ENCODE measurements at regions not wholly inside any gene's neighbourhood (a gene's known extent, or its start where the extent isn't known, plus 50 kb on each side); places are given as distances from the start of the nearest gene placed in this dataset.

DNA sequence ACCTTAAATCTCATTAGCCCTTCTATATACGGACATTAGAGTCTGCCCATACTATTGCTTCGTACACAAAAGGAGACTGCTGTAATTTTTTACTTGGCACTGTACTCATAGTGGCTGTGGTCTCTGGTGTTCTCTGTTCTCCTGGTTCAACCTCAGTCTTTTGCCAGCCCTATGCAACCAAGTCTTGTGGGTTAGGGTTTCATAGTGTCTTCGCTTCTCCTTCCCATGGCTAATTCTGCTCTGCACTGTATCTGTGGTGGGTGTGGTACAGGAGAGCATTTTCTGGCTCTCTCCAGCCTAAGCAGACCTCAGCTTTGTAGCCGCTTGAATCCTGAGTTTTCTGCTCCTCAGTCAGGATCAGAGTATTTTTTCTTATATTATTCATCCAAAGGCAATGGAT is 981.2 kb downstream of the SQOR start:
- Histone ChIP-seq H3K4me3 (replicated peaks in 1 of 2; ENCODE audit: low read depth in 1 of 2, low read length in 2 of 2) (no peak overlapping the region), H3K27ac (ENCODE audit: low read depth, low read length) (no peak overlapping the region), H3K9me2 (ENCODE audit: insufficient read depth) (no peaks in the 10 kb centered on the region), H3K27me3 (ENCODE audit: insufficient read depth, low read length) (no peaks in the 10 kb centered on the region), H2AFZ (ENCODE audit: low read depth, low read length, poor library complexity, severe bottlenecking) (no peak overlapping the region), H3K9ac (ENCODE audit: low read length) (no peak overlapping the region), H3K36me3 (ENCODE audit: control insufficient read depth in 1 of 2, insufficient read depth in 2 of 2, low read length in 2 of 2) (no peaks in the 10 kb centered on the region), H3K79me2 (ENCODE audit: insufficient read depth, low read length) (no peaks in the 10 kb centered on the region), H3K4me2 (ENCODE audit: low read length) (no peak overlapping the region), H3K4me1 (ENCODE audit: control insufficient read depth in 1 of 2, insufficient read depth in 2 of 2, low read length in 2 of 2) (no peaks in the 10 kb centered on the region), H3K9me3 (ENCODE audit: control insufficient read depth in 1 of 2, insufficient read depth in 1 of 2, low read depth in 1 of 2, low read length in 2 of 2) (peaks cover 18% of the 10 kb centered on the region in 2 experiments; a peak in 3 of 4 replicates), H4K20me1 (ENCODE audit: insufficient read depth) (no peaks in the 10 kb centered on the region)
- BruUV-seq (replicated peaks) = no TSS peak
- ChIA-PET CTCF (no interaction called here), RAD21 (ENCODE audit: low non-redundant PET in 1 of 2, low total read pairs in 2 of 2, uncharacterized antibody in 2 of 2, unreplicated experiment in 2 of 2) (no interaction called here), POLR2A (no interaction called here)
- intact Hi-C loops (cut with micrococcal nuclease) = no loop called here
- DNase-seq (ENCODE audit: low read depth, low spot score) (no peak), ATAC-seq (no peak)
- TF ChIP-seq, protein P1, sequence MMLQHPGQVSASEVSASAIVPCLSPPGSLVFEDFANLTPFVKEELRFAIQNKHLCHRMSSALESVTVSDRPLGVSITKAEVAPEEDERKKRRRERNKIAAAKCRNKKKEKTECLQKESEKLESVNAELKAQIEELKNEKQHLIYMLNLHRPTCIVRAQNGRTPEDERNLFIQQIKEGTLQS (IDR thresholded peaks at IDR 0.05) = no peak
- TF ChIP-seq SIN3A (IDR thresholded peaks at IDR 0.05; ENCODE audit: low read depth) = no peak
- no peak for TF ChIP-seq CBX3 (IDR thresholded peaks at IDR 0.05; ENCODE audit: low read depth)
- TF ChIP-seq EZH2 (IDR thresholded peaks at IDR 0.05) = no peak
- TF ChIP-seq EZH2phosphoT487 (IDR thresholded peaks at IDR 0.05; ENCODE audit: borderline replicate concordance) = no peak
- no peak for TF ChIP-seq RAD21 (IDR thresholded peaks at IDR 0.05; ENCODE audit: low read depth)

DNA sequence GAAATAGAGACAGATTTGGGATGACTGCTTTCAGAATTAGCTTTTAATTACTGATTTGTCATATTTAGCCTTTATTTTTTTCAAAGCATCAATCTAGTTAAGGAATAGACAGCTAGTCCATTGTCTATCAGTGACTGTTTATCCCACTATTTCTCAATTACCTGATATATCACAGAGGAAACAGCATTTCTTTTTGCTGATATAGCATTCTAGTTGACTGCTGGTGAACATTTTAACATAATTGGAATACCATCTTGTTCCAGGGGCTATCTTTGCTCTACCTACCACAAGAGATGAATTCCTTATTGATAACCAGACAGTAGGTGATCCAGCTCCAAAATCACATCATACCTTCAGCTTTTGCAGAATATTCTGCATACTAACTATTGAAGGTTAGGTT is 982.7 kb downstream of the SQOR start:
- no peak for DNase-seq (ENCODE audit: low read depth, low spot score)

More for the DNA sequence above, 982.7 kb downstream of the SQOR start:
- Histone ChIP-seq H3K36me3 (ENCODE audit: control insufficient read depth in 1 of 2, insufficient read depth in 2 of 2, low read length in 2 of 2) (no peaks in the 10 kb centered on the region), H3K79me2 (ENCODE audit: insufficient read depth, low read length) (no peaks in the 10 kb centered on the region), H3K9me3 (ENCODE audit: control insufficient read depth in 1 of 2, insufficient read depth in 1 of 2, low read depth in 1 of 2, low read length in 2 of 2) (peaks cover 18 to 24% of the 10 kb centered on the region in 2 experiments; a peak in 3 of 4 replicates), H3K9me2 (ENCODE audit: insufficient read depth) (no peaks in the 10 kb centered on the region), H3K27me3 (ENCODE audit: insufficient read depth, low read length) (no peaks in the 10 kb centered on the region), H3K27ac (ENCODE audit: low read depth, low read length) (no peak overlapping the region), H3K9ac (ENCODE audit: low read length) (no peak overlapping the region), H2AFZ (ENCODE audit: low read depth, low read length, poor library complexity, severe bottlenecking) (no peak overlapping the region), H3K4me2 (ENCODE audit: low read length) (no peak overlapping the region), H4K20me1 (ENCODE audit: insufficient read depth) (no peaks in the 10 kb centered on the region), H3K4me3 (replicated peaks in 1 of 2; ENCODE audit: low read depth in 1 of 2, low read length in 2 of 2) (no peak overlapping the region), H3K4me1 (ENCODE audit: control insufficient read depth in 1 of 2, insufficient read depth in 2 of 2, low read length in 2 of 2) (no peaks in the 10 kb centered on the region)
- CTCF ChIA-PET = no interaction called here
- POLR2A ChIA-PET = no interaction called here
- ATAC-seq = no peak
- TF ChIP-seq JUND (IDR thresholded peaks at IDR 0.05) = no peak
- TF ChIP-seq ZFX (IDR thresholded peaks at IDR 0.05) = no peak
- TF ChIP-seq EZH2phosphoT487 (IDR thresholded peaks at IDR 0.05; ENCODE audit: borderline replicate concordance) = no peak
- TF ChIP-seq ZNF274 (IDR thresholded peaks at IDR 0.05; ENCODE audit: low read depth, low read length) = no peak
- no peak for TF ChIP-seq ELF1 (IDR thresholded peaks at IDR 0.05; ENCODE audit: borderline replicate concordance, low read depth)
- no peak for TF ChIP-seq CBX3 (IDR thresholded peaks at IDR 0.05; ENCODE audit: low read depth)
- intact Hi-C loops (cut with micrococcal nuclease) = no loop called here
- RAD21 ChIA-PET (ENCODE audit: low non-redundant PET in 1 of 2, low total read pairs in 2 of 2, uncharacterized antibody in 2 of 2, unreplicated experiment in 2 of 2) = no interaction called here
- no TSS peak for BruUV-seq (replicated peaks)

All from HCT116 (cell line).